H9 (cell line): ENCODE measurements at regions not wholly inside any gene's neighbourhood (a gene's known extent, or its start where the extent isn't known, plus 50 kb on each side); places are given as distances from the start of the nearest gene placed in this dataset.

Experiments used
- DNase-seq: peaks from one replicate; pipeline ENCODE4 v3.0.0-alpha.2; 2017
- H2AFZ ChIP-seq: one replicate; pipeline ENCODE4 v1.6.1; 2013; ENCODE audit warnings: mild to moderate bottlenecking, low read length, control low read depth, moderate library complexity
- H2AK5ac ChIP-seq: 2 replicates; pipeline ENCODE4 v1.6.1; 2013; ENCODE audit warnings: low read length, control low read depth, mixed read lengths; ENCODE audit not compliant: insufficient read length
- H2BK120ac ChIP-seq: one replicate; pipeline ENCODE4 v1.6.1; 2013; ENCODE audit warnings: low read depth, mild to moderate bottlenecking, low read length, control low read depth, inconsistent platforms; ENCODE audit not compliant: poor library complexity, severe bottlenecking
- H2BK12ac ChIP-seq: 2 replicates; pipeline ENCODE4 v1.6.1; 2013; ENCODE audit warnings: low read length, control low read depth, mixed read lengths, low read depth; ENCODE audit not compliant: insufficient read length
- H2BK15ac ChIP-seq: 2 replicates; pipeline ENCODE4 v1.6.1; 2013; ENCODE audit warnings: low read depth, low read length, control low read depth
- H2BK20ac ChIP-seq: one replicate; pipeline ENCODE4 v1.6.1; 2013; ENCODE audit warnings: low read depth, mild to moderate bottlenecking, low read length, control low read depth, inconsistent platforms; ENCODE audit not compliant: poor library complexity, severe bottlenecking
- H2BK5ac ChIP-seq: 2 replicates; pipeline ENCODE4 v1.6.1; 2013; ENCODE audit warnings: low read length, control low read depth, mixed read lengths; ENCODE audit not compliant: insufficient read length
- H3K14ac ChIP-seq: 2 replicates; pipeline ENCODE4 v1.6.1; 2013; ENCODE audit warnings: low read length, control low read depth; ENCODE audit not compliant: insufficient read depth
- H3K18ac ChIP-seq: 2 replicates; pipeline ENCODE4 v1.6.1; 2013; ENCODE audit warnings: low read depth, mild to moderate bottlenecking, mixed read lengths, low read length, control low read depth; ENCODE audit not compliant: insufficient read length
- H3K23ac ChIP-seq: 2 replicates; pipeline ENCODE4 v1.6.1; 2013; ENCODE audit warnings: low read length, control low read depth, mixed read lengths, low read depth; ENCODE audit not compliant: insufficient read length
- H3K23me2 ChIP-seq: 2 replicates; pipeline ENCODE4 v1.6.1; 2013; ENCODE audit warnings: low read depth, mild to moderate bottlenecking, mixed read lengths, low read length, control low read depth; ENCODE audit not compliant: insufficient read length, poor library complexity, severe bottlenecking
- H3K27ac ChIP-seq: 2 replicates; pipeline ENCODE4 v1.5.1; 2013; ENCODE audit warnings: low read length, control low read depth, mixed read lengths, low read depth; ENCODE audit not compliant: insufficient read length
- H3K27me3 ChIP-seq: 2 replicates; pipeline ENCODE4 v1.6.1; 2013; ENCODE audit warnings: low read length, control low read depth, inconsistent platforms; ENCODE audit not compliant: insufficient read depth
- H3K4ac ChIP-seq: 2 replicates; pipeline ENCODE4 v1.6.1; 2013; ENCODE audit warnings: low read depth, mild to moderate bottlenecking, control low read depth, inconsistent platforms, low read length, moderate library complexity
- H3K4me1 ChIP-seq: 2 replicates; pipeline ENCODE4 v1.6.1; 2013; ENCODE audit warnings: low read length, control low read depth, inconsistent platforms; ENCODE audit not compliant: insufficient read depth
- H3K4me2 ChIP-seq: 2 replicates; pipeline ENCODE4 v1.6.1; 2013; ENCODE audit warnings: low read length, control low read depth, mixed read lengths; ENCODE audit not compliant: insufficient read length, insufficient read depth
- H3K56ac ChIP-seq: 2 replicates; pipeline ENCODE4 v1.6.1; 2013; ENCODE audit warnings: low read depth, mild to moderate bottlenecking, mixed read lengths, low read length, control low read depth; ENCODE audit not compliant: insufficient read length
- H3K79me1 ChIP-seq: 2 replicates; pipeline ENCODE4 v1.6.1; 2013; ENCODE audit warnings: low read depth, mild to moderate bottlenecking, moderate library complexity, low read length, control low read depth, inconsistent platforms; ENCODE audit not compliant: insufficient read depth, poor library complexity, severe bottlenecking
- H3K79me2 ChIP-seq: 2 replicates; pipeline ENCODE4 v1.6.1; 2013; ENCODE audit warnings: low read length, control low read depth, inconsistent platforms; ENCODE audit not compliant: insufficient read depth
- H3K9ac ChIP-seq: 2 replicates; pipeline ENCODE4 v1.6.1; 2013; ENCODE audit warnings: low read length, control low read depth, mixed read lengths; ENCODE audit not compliant: insufficient read length; ENCODE audit errors: extremely low read depth
- H3K9me3 ChIP-seq: one replicate; pipeline ENCODE4 v1.6.1; 2013; ENCODE audit warnings: low read depth, low read length, inconsistent platforms; ENCODE audit not compliant: control insufficient read depth
- H3T11ph ChIP-seq: one replicate; pipeline ENCODE4 v1.6.1; 2013; ENCODE audit warnings: mild to moderate bottlenecking, low read length, control low read depth, inconsistent platforms
- H4K20me1 ChIP-seq: one replicate; pipeline ENCODE4 v1.6.1; 2013; ENCODE audit not compliant: control insufficient read depth, insufficient read length, insufficient read depth
- H4K5ac ChIP-seq: 2 replicates; pipeline ENCODE4 v1.6.1; 2013; ENCODE audit warnings: low read depth, mild to moderate bottlenecking, mixed read lengths, low read length, control low read depth; ENCODE audit not compliant: insufficient read length
- H4K8ac ChIP-seq: replicated peaks from 2 replicates; pipeline ENCODE4 v1.6.1; 2013; ENCODE audit warnings: low read length, control low read depth, mixed read lengths, low read depth; ENCODE audit not compliant: insufficient read length
- H4K91ac ChIP-seq: 2 replicates; pipeline ENCODE4 v1.6.1; 2013; ENCODE audit warnings: low read depth, mild to moderate bottlenecking, moderate library complexity, mixed read lengths, low read length, control low read depth; ENCODE audit not compliant: insufficient read length
- H3K27ac Mint-ChIP-seq, 3 experiments: 2 replicates in 2 of 3; 3 replicates in 1 of 3; pipeline ENCODE4 v1.8.0; 2020 to 2021; ENCODE audit warnings: mixed read lengths in 3 of 3, mild to moderate bottlenecking in 1 of 3, moderate library complexity in 1 of 3
- H3K27me3 Mint-ChIP-seq: 2 replicates; pipeline ENCODE4 v1.8.0; 2021; ENCODE audit warnings: low read depth, mild to moderate bottlenecking, moderate library complexity, mixed read lengths
- H3K36me3 Mint-ChIP-seq, 3 experiments: 2 replicates in 2 of 3; 3 replicates in 1 of 3; pipeline ENCODE4 v1.8.0; 2020 to 2021; ENCODE audit warnings: low read depth in 3 of 3, mixed read lengths in 3 of 3; ENCODE audit not compliant: insufficient read depth in 1 of 3
- H3K4me1 Mint-ChIP-seq, 2 experiments: 2 replicates each; pipeline ENCODE4 v1.8.0; 2020; ENCODE audit warnings: mixed read lengths in 2 of 2
- H3K4me3 Mint-ChIP-seq, 2 experiments: 2 replicates in 1 of 2; 3 replicates in 1 of 2; pipeline ENCODE4 v1.8.0; 2020 to 2021; ENCODE audit warnings: mild to moderate bottlenecking in 2 of 2, mixed read lengths in 2 of 2, moderate library complexity in 1 of 2
- H3K9me3 Mint-ChIP-seq, 2 experiments: 2 replicates in 1 of 2; 3 replicates in 1 of 2; pipeline ENCODE4 v1.8.0; 2020; ENCODE audit warnings: mild to moderate bottlenecking in 2 of 2, mixed read lengths in 2 of 2, moderate library complexity in 1 of 2
- CTCF ChIP-seq: fragments of 200-600 bp; sonication (generic); conservative IDR thresholded peaks from 3 replicates; pipeline ENCODE4 v1.8.0; 2021; ENCODE audit warnings: antibody characterized with exemption, mild to moderate bottlenecking
- WGBS: extraction: QIAGEN DNeasy Blood & Tissue Kit; methylation state at CpG from one replicate; pipeline ENCODE4 v1.1.7; 2013; ENCODE audit warnings: missing lambda C conversion rate, low lambda C conversion rate, mixed read lengths; ENCODE audit not compliant: insufficient read length; ENCODE audit errors: extremely low coverage; 5-methylcytosine and 5-hydroxymethylcytosine counted together

DNA sequence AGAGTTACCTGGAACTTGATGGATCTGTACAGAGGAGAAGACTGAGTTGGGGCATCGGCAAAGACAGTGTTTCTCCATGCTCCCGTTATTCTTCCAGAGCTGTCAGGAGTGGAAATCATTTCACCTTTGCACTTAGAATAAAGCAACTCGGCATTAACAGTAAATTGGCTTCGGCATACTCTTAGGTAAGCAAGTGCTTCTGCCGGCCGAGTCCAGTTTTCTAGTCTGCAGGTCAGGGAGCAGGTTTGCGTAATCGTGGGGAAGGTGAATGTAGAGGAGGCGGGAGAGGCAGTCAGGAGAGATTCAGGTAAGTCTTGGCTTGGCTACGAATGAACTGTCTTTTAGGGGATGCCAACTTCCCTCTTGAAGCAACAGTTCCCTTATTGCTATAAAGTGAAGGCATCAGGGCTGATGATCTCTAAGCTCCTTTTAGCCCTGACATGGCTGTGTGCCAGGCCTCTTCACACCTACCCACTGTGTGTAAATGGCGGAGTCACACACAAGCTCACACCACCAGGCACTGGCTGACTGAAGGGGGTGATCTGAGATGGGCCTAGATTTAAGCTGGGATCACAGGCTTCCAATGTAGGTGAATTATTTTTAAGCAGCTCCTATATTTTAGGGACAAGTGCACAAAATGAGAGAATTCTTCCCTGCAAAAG, 127.1 kb downstream of the GATA3 start:
- no peaks in the 10 kb centered on the region for H3K79me1 ChIP-seq
- H3K4me1 Mint-ChIP-seq = peaks cover 9 to 12% of the 10 kb centered on the region in 2 experiments

More for the DNA sequence above, 127.1 kb downstream of the GATA3 start:
- WGBS = no CpG with 5 or more reads among the region's 11 CpGs
- Histone ChIP-seq H2BK12ac (no peak overlapping the region), H3K9ac (no peak overlapping the region), H2BK120ac (no peak overlapping the region), H3K14ac (no peak overlapping the region), H3K56ac (no peak overlapping the region), H4K20me1 (no peaks in the 10 kb centered on the region), H3T11ph (no peak overlapping the region), H3K27me3 (no peaks in the 10 kb centered on the region), H3K23ac (no peak overlapping the region), H2AFZ (no peak overlapping the region), H4K8ac (no peak overlapping the region), H3K18ac (no peak overlapping the region), H3K23me2 (no peaks in the 10 kb centered on the region), H3K27ac (no peak overlapping the region), H2BK5ac (no peak overlapping the region), H3K4ac (no peak overlapping the region), H2BK20ac (no peak overlapping the region), H3K79me2 (no peaks in the 10 kb centered on the region), H3K4me2 (no peak overlapping the region), H2AK5ac (no peak overlapping the region), H3K4me1 (no peaks in the 10 kb centered on the region), H3K9me3 (no peaks in the 10 kb centered on the region), H4K91ac (no peak overlapping the region), H4K5ac (no peak overlapping the region), H2BK15ac (no peak overlapping the region)
- H3K9me3 Mint-ChIP-seq = peaks cover 5 to 8% of the 10 kb centered on the region in 2 experiments; a peak in 4 of 5 replicates
- H3K36me3 Mint-ChIP-seq = peaks cover 0 to 5% (median 0%) of the 10 kb centered on the region in 3 experiments; a peak in 1 of 7 replicates
- H3K27me3 Mint-ChIP-seq = peaks cover 2% of the 10 kb centered on the region; the same call in 1 of the 2 replicates
- TF ChIP-seq CTCF = no peak
- H3K27ac Mint-ChIP-seq = no peak overlapping the region
- H3K4me3 Mint-ChIP-seq = no peak overlapping the region; a peak in 1 of 5 replicates
- DNase-seq = no peak
